HG02571 (cell line): ENCODE measurements at regions not wholly inside any gene's neighbourhood (a gene's known extent, or its start where the extent isn't known, plus 50 kb on each side); places are given as distances from the start of the nearest gene placed in this dataset.
A peak's percentile ranks its signal among the peaks of the same experiment; 100 is the strongest.
"Not testable (repeated sequence)": the region's sequence is repeated elsewhere in the genome, so short reads cannot be mapped to it uniquely, and the experiment has no call there.

Experiments
- ATAC-seq: cut with Tn5 transposase; IDR thresholded peaks from one replicate; pipeline ENCODE4 v1.9.1; 2021; ENCODE audit warnings: mild to moderate bottlenecking, moderate library complexity; ENCODE audit not compliant: unreplicated experiment

DNA sequence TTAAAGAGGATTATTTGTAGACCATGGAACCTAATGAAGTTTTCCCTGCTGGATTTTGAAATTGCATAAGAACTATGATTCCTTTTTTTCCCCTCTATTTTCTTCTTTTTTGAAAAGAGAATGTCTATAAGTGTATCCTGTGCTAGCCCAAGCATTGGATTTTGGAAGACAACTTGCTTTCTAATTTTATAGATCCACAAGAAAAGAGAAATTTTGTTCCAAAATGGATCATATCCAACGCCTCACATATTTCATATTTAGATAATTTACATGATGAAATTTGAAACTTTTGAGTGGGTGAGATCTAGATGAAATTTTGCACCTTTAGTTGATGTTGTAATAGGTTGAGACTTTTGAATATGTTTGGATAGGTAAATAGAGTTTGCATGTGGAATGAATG is 978.7 kb downstream of the MRPL39 start:
- no peak for ATAC-seq

DNA sequence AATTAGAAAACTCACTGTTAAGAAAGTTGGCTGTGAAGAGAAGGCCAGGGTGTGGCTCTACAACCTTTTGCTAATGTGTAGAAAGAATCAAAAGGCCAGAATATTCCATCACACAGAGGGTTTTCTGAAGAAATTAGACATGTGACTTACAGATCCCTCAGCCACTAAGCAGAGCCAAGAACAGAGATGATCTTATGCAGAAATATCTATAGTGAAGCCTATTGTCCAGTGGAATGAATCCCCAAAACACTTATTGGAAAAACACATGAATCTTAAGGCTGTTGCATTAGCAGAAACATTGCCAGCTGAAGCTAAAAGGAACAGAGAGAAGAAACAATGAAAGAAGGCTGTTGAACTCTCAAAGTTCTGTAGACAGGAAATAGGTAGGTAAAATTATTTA is 979.2 kb downstream of the MRPL39 start:
- ATAC-seq: no peak

- ATAC-seq: no peak
Measured at GRCh38 chr21:24617819-24618218, 989.5 kb downstream of the MRPL39 start.

DNA sequence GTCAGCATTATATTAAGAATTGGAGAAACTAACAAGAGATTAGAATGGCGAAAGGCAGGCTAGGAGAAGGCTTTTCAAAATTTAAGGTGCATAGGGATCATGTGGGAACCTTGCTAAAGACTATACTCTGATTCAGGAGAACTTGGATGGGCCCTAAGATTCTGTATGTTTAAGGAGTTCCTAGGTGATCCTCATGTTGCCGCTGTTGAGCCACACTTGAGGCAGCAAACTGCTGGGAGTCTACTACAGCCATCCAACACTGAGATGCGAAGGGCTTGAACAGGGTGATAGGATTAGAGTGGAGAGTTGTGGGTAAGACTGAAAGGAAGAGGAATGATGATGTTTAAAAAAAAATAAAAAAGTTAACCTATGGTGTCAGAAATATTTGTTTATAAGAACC is 1013.2 kb downstream of the MRPL39 start:
- no peak for ATAC-seq

- no peak for ATAC-seq
Measured at GRCh38 chr21:24590261-24590660, 1017.0 kb downstream of the MRPL39 start.

DNA sequence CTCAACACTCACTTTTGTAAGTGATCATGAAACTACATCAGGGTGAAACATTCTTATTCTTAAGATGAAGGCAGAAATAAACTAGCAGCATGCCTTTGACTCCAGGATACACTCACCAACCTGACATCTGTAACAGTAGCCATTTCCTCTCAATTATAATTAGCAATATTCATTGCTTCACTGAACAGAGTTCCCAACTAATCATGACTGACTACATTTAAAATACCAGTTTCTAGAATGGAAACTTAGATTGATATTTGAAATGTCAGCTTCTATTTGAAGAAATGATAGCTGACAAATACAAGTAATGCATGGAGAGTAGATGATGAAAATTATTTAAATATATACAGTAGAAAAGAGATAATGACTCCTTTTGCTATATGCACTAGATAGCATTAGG is 1023.8 kb downstream of the MRPL39 start:
- no peak for ATAC-seq

GRCh38 chr21:24577301-24577700 is 1030.0 kb downstream of the MRPL39 start:
- no peak for ATAC-seq

- ATAC-seq: no peak
Measured at GRCh38 chr21:24561291-24561690, 1046.0 kb downstream of the MRPL39 start.

GRCh38 chr21:24552491-24552890 is 1054.8 kb downstream of the MRPL39 start:
- no peak for ATAC-seq

- no peak for ATAC-seq
Measured at GRCh38 chr21:24545807-24546361, 1061.4 kb downstream of the MRPL39 start.

DNA sequence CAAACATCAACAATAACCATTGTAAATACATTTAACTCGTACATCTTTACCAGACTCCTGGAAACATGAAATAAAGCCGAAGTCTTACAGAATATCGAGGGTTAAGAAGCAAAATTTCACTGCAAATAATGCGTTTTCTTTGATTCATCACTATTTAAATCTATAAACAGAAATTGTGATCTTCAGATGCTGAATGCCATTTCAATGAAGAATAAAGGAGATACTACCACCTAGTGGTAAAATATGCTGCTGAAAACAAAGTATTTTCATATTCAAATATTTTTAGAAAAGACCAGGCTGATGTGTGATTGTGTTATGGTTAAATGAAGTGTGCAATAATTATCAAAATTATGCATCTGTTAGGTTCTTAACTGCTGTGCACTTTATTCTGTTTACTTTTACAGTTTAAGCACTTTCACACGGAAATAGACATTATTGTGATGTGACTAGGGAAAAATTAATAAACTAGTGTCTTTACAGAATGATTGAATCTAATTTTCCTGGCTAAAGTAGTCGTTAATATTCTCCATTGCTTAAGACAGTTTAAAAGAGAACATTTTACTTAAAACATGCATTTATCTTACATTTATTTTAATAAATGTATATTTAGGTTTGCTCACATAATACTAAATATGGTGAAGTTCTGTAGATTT is 1093.1 kb downstream of the MRPL39 start:
- ATAC-seq: no peak

DNA sequence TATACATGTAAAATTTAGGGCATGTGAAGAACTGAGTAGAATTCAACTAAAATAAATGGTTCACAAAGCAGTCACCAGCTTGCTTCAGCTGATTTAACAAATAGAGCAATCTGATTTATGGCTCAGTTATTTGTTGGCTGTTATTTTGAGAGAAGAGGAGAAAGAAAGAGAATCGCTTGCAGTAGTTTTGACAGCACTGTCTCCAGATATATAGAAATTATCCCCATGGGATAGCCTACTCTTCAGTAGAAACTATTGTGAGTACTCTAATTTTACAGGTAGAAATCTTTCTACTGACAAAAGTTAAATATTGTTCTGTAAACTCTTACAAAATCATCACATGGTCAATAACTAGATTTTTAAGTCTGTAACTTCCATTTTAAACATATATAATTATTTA is 1098.2 kb downstream of the MRPL39 start:
- no peak for ATAC-seq

GRCh38 chr21:24486973-24487372 is 1120.3 kb downstream of the MRPL39 start:
- ATAC-seq: no peak

- ATAC-seq: not testable (repeated sequence)
Measured at GRCh38 chr21:24483361-24483760, 1123.9 kb downstream of the MRPL39 start.

DNA sequence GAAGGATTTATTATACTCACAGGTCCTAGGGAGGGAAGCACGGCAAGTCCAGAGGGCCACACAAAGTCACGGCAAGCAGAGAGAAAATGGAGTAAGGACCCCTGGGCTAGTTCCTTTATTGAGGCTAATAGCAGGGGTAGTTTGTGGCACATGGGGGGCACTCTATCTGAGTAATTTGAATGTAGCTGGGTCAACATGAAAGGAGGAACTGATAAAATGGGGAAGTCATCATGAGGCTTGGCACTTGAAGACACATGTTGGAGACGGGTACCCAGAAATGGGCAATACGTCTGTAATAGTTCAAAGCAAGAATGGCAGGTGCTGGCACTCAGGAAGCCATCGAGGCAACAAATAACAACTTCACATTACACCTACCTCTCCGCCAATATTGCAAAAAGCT is 1136.4 kb downstream of the MRPL39 start:
- ATAC-seq: no peak

DNA sequence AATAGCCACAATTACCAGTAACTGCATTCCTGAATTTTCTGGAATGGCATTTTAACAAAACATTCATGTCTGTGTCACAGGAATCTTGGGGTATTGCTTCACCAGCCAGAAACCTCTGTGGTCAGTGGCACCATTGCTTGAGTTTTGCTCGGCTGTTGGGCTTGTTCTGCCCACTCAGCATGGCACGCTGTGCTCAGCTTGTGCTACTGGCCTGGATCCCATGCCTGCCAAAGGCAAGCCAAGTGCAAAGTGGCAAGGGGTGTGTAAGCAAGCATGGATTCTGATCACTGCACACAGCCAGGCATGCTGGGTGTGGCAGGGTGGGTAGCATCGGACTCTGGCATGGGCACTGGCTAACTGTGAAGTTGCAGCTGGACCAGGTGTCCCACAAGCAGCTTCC is 1150.9 kb downstream of the MRPL39 start:
- no peak for ATAC-seq

- ATAC-seq: no peak
Measured at GRCh38 chr21:24450119-24450518, 1157.2 kb downstream of the MRPL39 start.

DNA sequence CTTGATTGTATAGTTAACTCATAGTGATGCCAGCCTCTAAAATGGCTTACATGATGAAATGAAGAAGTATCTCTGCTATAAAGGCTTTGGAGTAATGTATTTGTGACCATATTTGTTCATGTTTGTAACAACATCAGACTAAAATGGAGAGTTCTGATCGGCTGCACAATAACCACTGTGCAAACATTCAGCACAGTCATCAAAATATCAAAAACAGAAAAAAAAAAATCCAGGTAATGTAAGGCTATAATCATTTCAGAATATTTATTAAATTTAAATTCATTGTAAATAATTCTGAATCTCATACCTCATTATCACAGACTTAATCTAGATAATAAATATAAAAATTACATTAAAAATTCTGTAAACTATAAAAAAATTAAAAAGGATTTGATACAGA is 1161.8 kb downstream of the MRPL39 start:
- ATAC-seq: no peak

GRCh38 chr21:24444736-24445135 is 1162.5 kb downstream of the MRPL39 start:
- no peak for ATAC-seq

DNA sequence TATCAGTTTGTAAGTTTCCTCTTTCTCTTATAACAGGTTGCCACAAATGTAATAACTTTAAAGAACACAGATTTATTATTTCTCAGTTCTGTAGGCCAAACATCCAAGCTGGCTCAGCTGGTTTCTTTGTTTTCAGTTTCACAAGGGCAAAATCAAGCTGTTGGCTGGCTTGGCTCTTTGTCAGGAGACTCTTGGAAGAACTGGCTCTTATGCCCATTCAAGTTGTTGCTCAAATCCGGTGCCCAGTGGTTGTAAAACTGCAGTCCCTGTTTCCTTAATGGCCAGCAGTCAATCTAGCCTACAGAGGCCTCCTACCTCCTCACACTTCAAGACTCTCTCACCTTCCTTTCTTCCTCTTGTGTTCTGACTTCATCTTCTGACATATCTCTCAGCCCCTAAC is 1171.0 kb downstream of the MRPL39 start:
- no peak for ATAC-seq

DNA sequence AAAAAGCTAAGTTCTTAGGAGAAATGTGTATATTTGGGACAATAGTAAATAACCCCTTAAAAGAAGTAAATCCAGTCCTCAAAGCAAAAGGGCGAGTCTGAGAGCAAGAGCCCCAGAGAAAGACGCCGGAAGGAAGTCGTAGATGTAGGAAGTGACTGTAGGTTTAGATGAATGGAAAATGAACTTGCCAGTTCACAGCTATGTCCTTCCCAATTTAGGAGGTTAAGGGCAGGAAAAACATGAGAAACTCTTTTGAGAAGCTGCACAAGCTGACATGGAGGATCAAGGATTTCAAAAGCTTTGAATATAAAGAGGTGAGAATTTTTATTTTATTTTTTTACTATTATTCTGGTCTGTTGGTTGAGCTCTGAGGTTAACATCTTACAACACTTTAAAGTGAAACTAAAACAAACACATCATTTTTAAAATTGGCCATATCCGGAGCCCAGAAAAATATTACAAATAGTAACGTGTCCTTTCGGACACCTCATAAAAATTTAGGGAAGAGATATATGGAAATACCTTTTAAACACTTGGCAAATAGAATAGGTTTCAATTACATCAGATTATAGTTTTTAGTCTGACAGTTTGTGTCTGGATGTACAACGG is 1178.6 kb downstream of the MRPL39 start:
- ATAC-seq: peak; percentile 92

- ATAC-seq: no peak
Measured at GRCh38 chr21:24424776-24425175, 1182.5 kb downstream of the MRPL39 start.

GRCh38 chr21:24423546-24423945 is 1183.7 kb downstream of the MRPL39 start:
- ATAC-seq: no peak
